ENCODE measurements at regions not wholly inside any gene's neighbourhood (a gene's known extent, or its start where the extent isn't known, plus 50 kb on each side); places are given as distances from the start of the nearest gene placed in this dataset.

DNA sequence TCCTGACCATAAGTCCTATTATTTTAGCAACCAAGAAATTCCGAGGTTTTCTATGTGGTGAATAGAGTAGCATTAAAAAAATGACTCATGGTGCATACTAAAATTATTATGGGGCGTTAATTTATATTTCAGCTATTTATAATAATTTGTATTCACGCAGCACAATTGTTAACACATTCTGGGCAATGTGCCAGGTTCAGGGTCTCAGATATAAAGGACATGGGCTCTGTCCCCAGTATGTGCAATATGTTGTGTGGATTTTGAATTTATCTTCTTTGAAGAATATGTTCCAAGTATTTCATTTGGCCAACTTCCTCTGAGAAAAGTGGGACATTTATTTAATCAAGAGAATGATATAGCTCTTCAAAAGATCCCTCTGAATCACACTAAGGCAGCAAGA is 1434.7 kb upstream of the PRR20A start:
- Histone ChIP-seq H4K20me1 (replicated peaks; ENCODE audit: control insufficient read depth, extremely low read depth, insufficient read depth, low read length) (no peaks in the 10 kb centered on the region), H3K9me3 (replicated peaks; ENCODE audit: control insufficient read depth, insufficient read depth, low read length) (no peaks in the 10 kb centered on the region), H3K9ac (replicated peaks; ENCODE audit: extremely low read depth, insufficient read depth, low read length) (no peak overlapping the region), H3K4me3 (replicated peaks in 1 of 3; ENCODE audit: insufficient read depth in 1 of 3, low read depth in 1 of 3, low read length in 3 of 3) (no peak overlapping the region), H2AFZ (ENCODE audit: low read depth, low read length) (no peak overlapping the region), H3K79me2 (ENCODE audit: control insufficient read depth, insufficient read depth, low read length) (no peaks in the 10 kb centered on the region), H3K27me3 (ENCODE audit: control insufficient read depth in 2 of 2, insufficient read depth in 2 of 2, low read length in 2 of 2) (no peaks in the 10 kb centered on the region), H3K27ac (ENCODE audit: insufficient read depth, low read depth, low read length) (no peak overlapping the region), H3K4me1 (ENCODE audit: control insufficient read depth, extremely low read depth, insufficient read depth, low read length) (no peaks in the 10 kb centered on the region), H3K9me1 (replicated peaks; ENCODE audit: control insufficient read depth, extremely low read depth, insufficient read depth, low read length) (no peaks in the 10 kb centered on the region), H3K4me2 (ENCODE audit: insufficient read depth, low read length) (no peak overlapping the region), H3K36me3 (ENCODE audit: control insufficient read depth in 2 of 2, extremely low read depth in 1 of 2, insufficient read depth in 2 of 2, low read length in 2 of 2) (no peaks in the 10 kb centered on the region)
- CTCF ChIA-PET, result no interaction called here
- DNase-seq (ENCODE audit: low read depth, low spot score), result no peak
- no peak for TF ChIP-seq EZH2 (IDR thresholded peaks at IDR 0.05; ENCODE audit: borderline replicate concordance, low read depth, low read length, severe bottlenecking)
- no peak for TF ChIP-seq MYC (IDR thresholded peaks at IDR 0.05; ENCODE audit: low read depth, low read length)
- TF ChIP-seq, protein P1, sequence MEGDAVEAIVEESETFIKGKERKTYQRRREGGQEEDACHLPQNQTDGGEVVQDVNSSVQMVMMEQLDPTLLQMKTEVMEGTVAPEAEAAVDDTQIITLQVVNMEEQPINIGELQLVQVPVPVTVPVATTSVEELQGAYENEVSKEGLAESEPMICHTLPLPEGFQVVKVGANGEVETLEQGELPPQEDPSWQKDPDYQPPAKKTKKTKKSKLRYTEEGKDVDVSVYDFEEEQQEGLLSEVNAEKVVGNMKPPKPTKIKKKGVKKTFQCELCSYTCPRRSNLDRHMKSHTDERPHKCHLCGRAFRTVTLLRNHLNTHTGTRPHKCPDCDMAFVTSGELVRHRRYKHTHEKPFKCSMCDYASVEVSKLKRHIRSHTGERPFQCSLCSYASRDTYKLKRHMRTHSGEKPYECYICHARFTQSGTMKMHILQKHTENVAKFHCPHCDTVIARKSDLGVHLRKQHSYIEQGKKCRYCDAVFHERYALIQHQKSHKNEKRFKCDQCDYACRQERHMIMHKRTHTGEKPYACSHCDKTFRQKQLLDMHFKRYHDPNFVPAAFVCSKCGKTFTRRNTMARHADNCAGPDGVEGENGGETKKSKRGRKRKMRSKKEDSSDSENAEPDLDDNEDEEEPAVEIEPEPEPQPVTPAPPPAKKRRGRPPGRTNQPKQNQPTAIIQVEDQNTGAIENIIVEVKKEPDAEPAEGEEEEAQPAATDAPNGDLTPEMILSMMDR (IDR thresholded peaks at IDR 0.05; ENCODE audit: extremely low read depth in 1 of 2, insufficient read depth in 1 of 2, low read depth in 1 of 2, low read length in 2 of 2), result no peak
- no peak for TF ChIP-seq POLR2AphosphoS5 (IDR thresholded peaks at IDR 0.05; ENCODE audit: insufficient read depth, low read depth, low read length)
- TF ChIP-seq GATA2 (IDR thresholded peaks at IDR 0.05; ENCODE audit: insufficient read depth, insufficient read length, low read depth, low read length), result no peak
- no peak for TF ChIP-seq FOS (IDR thresholded peaks at IDR 0.05; ENCODE audit: borderline replicate concordance, insufficient read depth, low read length)
- TF ChIP-seq JUN (IDR thresholded peaks at IDR 0.05; ENCODE audit: borderline replicate concordance, insufficient read depth, insufficient read length, low read depth), result no peak
- TF ChIP-seq POLR2A (IDR thresholded peaks at IDR 0.05; ENCODE audit: low read depth, low read length), result no peak
- TF ChIP-seq, protein P2, sequence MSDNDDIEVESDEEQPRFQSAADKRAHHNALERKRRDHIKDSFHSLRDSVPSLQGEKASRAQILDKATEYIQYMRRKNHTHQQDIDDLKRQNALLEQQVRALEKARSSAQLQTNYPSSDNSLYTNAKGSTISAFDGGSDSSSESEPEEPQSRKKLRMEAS (IDR thresholded peaks at IDR 0.05; ENCODE audit: insufficient read depth, insufficient read length), result no peak
- intact Hi-C loops (cut with micrococcal nuclease) (no loop called here), dilution Hi-C loops (cut with MboI; ENCODE audit: extremely low pct_ligation_motif_present, low sequenced_read_pairs) (no loop called here)
- no TSS peak for BruUV-seq (replicated peaks)
- POLR2A ChIA-PET, result no interaction called here
- FAIRE-seq, result no peak
